ENCODE measurements at regions not wholly inside any gene's neighbourhood (a gene's known extent, or its start where the extent isn't known, plus 50 kb on each side); places are given as distances from the start of the nearest gene placed in this dataset.

GRCh38 chr17:71262586-71262985 is 858.2 kb upstream of the SOX9 start:
- Histone ChIP-seq H3K4me1 (ENCODE audit: insufficient read depth) (no peaks in the 10 kb centered on the region), H2AFZ (no peak overlapping the region), H3K27me3 (no peaks in the 10 kb centered on the region), H3K27ac (no peak overlapping the region), H3K9me2 (replicated peaks; ENCODE audit: insufficient read depth) (no peaks in the 10 kb centered on the region), H3K79me2 (no peaks in the 10 kb centered on the region), H3K36me3 (replicated peaks; ENCODE audit: insufficient read depth, low read depth) (no peaks in the 10 kb centered on the region), H3K9me3 (ENCODE audit: low read depth) (no peaks in the 10 kb centered on the region), H3K4me3 (no peak overlapping the region), H4K20me1 (ENCODE audit: insufficient read depth, poor library complexity, severe bottlenecking) (no peaks in the 10 kb centered on the region), H3K4me2 (no peak overlapping the region)
- no peak for DNase-seq (ENCODE audit: low spot score)
- TF ChIP-seq CTCF (IDR thresholded peaks at IDR 0.05; ENCODE audit: poor library complexity) (no peak), EZH2phosphoT487 (IDR thresholded peaks at IDR 0.05; ENCODE audit: low read depth, severe bottlenecking, unreplicated experiment) (no peak), EZH2 (IDR thresholded peaks at IDR 0.05; ENCODE audit: borderline replicate concordance) (no peak)
- WGBS (ENCODE audit: low lambda C conversion rate, missing lambda C conversion rate): 94% methylated on average over 3 of the region's 3 CpGs

GRCh38 chr17:71267668-71268067 is 853.2 kb upstream of the SOX9 start:
- 78% methylated on average over 1 of the region's 1 CpG for WGBS (ENCODE audit: low lambda C conversion rate, missing lambda C conversion rate)
- Histone ChIP-seq H2AFZ (no peak overlapping the region), H3K9me2 (replicated peaks; ENCODE audit: insufficient read depth) (no peaks in the 10 kb centered on the region), H3K4me3 (no peak overlapping the region), H3K27me3 (no peaks in the 10 kb centered on the region), H3K36me3 (replicated peaks; ENCODE audit: insufficient read depth, low read depth) (no peaks in the 10 kb centered on the region), H4K20me1 (ENCODE audit: insufficient read depth, poor library complexity, severe bottlenecking) (no peaks in the 10 kb centered on the region), H3K4me2 (no peak overlapping the region), H3K79me2 (no peaks in the 10 kb centered on the region), H3K9me3 (ENCODE audit: low read depth) (no peaks in the 10 kb centered on the region), H3K27ac (no peak overlapping the region), H3K4me1 (ENCODE audit: insufficient read depth) (no peaks in the 10 kb centered on the region)
- no peak for TF ChIP-seq EZH2phosphoT487 (IDR thresholded peaks at IDR 0.05; ENCODE audit: low read depth, severe bottlenecking, unreplicated experiment)
- no peak for TF ChIP-seq CTCF (IDR thresholded peaks at IDR 0.05; ENCODE audit: poor library complexity)
- no peak for TF ChIP-seq EZH2 (IDR thresholded peaks at IDR 0.05; ENCODE audit: borderline replicate concordance)
- DNase-seq (ENCODE audit: low spot score): no peak

- TF ChIP-seq EZH2 (IDR thresholded peaks at IDR 0.05; ENCODE audit: borderline replicate concordance) (no peak), CTCF (IDR thresholded peaks at IDR 0.05; ENCODE audit: poor library complexity) (no peak), EZH2phosphoT487 (IDR thresholded peaks at IDR 0.05; ENCODE audit: low read depth, severe bottlenecking, unreplicated experiment) (no peak)
- Histone ChIP-seq H2AFZ (no peak overlapping the region), H3K4me3 (no peak overlapping the region), H3K79me2 (no peaks in the 10 kb centered on the region), H3K9me2 (replicated peaks; ENCODE audit: insufficient read depth) (no peaks in the 10 kb centered on the region), H3K4me2 (no peak overlapping the region), H4K20me1 (ENCODE audit: insufficient read depth, poor library complexity, severe bottlenecking) (no peaks in the 10 kb centered on the region), H3K27me3 (no peaks in the 10 kb centered on the region), H3K36me3 (replicated peaks; ENCODE audit: insufficient read depth, low read depth) (no peaks in the 10 kb centered on the region), H3K4me1 (ENCODE audit: insufficient read depth) (no peaks in the 10 kb centered on the region), H3K9me3 (ENCODE audit: low read depth) (no peaks in the 10 kb centered on the region), H3K27ac (no peak overlapping the region)
- DNase-seq (ENCODE audit: low spot score): no peak
- WGBS (ENCODE audit: low lambda C conversion rate, missing lambda C conversion rate): 81% methylated on average over 1 of the region's 1 CpG
Observed at GRCh38 chr17:71269201-71269600, 851.6 kb upstream of the SOX9 start.

GRCh38 chr17:71273441-71273840 is 847.4 kb upstream of the SOX9 start:
- H2AFZ ChIP-seq: no peak overlapping the region
- no peaks in the 10 kb centered on the region for H3K79me2 ChIP-seq
- no peaks in the 10 kb centered on the region for H3K27me3 ChIP-seq
- no peaks in the 10 kb centered on the region for H3K4me1 ChIP-seq (ENCODE audit: insufficient read depth)
- TF ChIP-seq CTCF (IDR thresholded peaks at IDR 0.05; ENCODE audit: poor library complexity) (no peak), EZH2phosphoT487 (IDR thresholded peaks at IDR 0.05; ENCODE audit: low read depth, severe bottlenecking, unreplicated experiment) (no peak), EZH2 (IDR thresholded peaks at IDR 0.05; ENCODE audit: borderline replicate concordance) (no peak)
- WGBS (ENCODE audit: low lambda C conversion rate, missing lambda C conversion rate): 83% methylated on average over 2 of the region's 2 CpGs
- DNase-seq (ENCODE audit: low spot score): no peak
- H4K20me1 ChIP-seq (ENCODE audit: insufficient read depth, poor library complexity, severe bottlenecking): no peaks in the 10 kb centered on the region
- no peaks in the 10 kb centered on the region for H3K36me3 ChIP-seq (replicated peaks; ENCODE audit: insufficient read depth, low read depth)
- no peak overlapping the region for H3K4me2 ChIP-seq
- H3K9me3 ChIP-seq (ENCODE audit: low read depth): no peaks in the 10 kb centered on the region
- no peaks in the 10 kb centered on the region for H3K9me2 ChIP-seq (replicated peaks; ENCODE audit: insufficient read depth)
- no peak overlapping the region for H3K27ac ChIP-seq
- no peak overlapping the region for H3K4me3 ChIP-seq

Data from hepatocyte (in vitro differentiated cells).